ENCODE measurements at regions not wholly inside any gene's neighbourhood (a gene's known extent, or its start where the extent isn't known, plus 50 kb on each side); places are given as distances from the start of the nearest gene placed in this dataset.

DNA sequence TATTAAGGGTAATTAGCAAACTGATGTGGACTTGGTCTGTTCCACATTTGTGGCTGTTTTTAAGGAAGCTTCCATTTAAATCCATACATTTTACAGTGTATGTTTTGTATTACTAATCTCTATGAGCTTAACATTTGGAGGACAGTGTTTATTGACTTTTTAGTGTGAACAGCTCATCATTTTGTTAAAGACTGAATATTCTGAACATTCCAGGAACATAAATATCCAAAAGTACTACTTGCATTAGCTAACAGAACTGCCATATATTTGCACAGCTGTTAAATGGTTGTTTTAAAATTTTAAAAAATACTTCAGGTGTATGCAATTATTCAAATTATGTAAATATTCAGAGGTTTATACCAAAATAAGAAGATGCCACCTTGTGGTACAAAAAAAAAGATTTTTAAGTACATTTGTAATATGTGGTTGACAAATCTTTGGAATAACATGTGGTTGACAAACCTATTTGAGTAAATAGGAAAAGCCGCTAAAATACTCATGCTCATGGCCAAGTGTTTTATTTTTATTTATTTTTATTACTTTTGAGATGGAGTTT, 439.7 kb upstream of the FANCL start:
- no peaks in the 10 kb centered on the region for H3K36me3 ChIP-seq
- H3K4me1 ChIP-seq, result no peaks in the 10 kb centered on the region
- H3K27me3 ChIP-seq, result no peaks in the 10 kb centered on the region
- in situ Hi-C loops (cut with MboI; ENCODE audit: low pct_ligation_motif_present in 1 of 4, low pct_unique_long_range_greater_than_20kb in 1 of 4, low sequenced_read_pairs in 3 of 4) (no loop called here), intact Hi-C loops (cut with DNase I; ENCODE audit: low total_unique reads) (no loop called here)
- no peak overlapping the region for H3K4me3 ChIP-seq
- no peaks in the 10 kb centered on the region for H3K9me3 ChIP-seq
- no peak overlapping the region for H3K27ac ChIP-seq
- TF ChIP-seq POLR2AphosphoS5 (IDR thresholded peaks at IDR 0.05) (no peak), EP300 (IDR thresholded peaks at IDR 0.05; ENCODE audit: low read depth) (no peak), POLR2A (IDR thresholded peaks at IDR 0.05) (no peak)
- TF ChIP-seq, protein P1, sequence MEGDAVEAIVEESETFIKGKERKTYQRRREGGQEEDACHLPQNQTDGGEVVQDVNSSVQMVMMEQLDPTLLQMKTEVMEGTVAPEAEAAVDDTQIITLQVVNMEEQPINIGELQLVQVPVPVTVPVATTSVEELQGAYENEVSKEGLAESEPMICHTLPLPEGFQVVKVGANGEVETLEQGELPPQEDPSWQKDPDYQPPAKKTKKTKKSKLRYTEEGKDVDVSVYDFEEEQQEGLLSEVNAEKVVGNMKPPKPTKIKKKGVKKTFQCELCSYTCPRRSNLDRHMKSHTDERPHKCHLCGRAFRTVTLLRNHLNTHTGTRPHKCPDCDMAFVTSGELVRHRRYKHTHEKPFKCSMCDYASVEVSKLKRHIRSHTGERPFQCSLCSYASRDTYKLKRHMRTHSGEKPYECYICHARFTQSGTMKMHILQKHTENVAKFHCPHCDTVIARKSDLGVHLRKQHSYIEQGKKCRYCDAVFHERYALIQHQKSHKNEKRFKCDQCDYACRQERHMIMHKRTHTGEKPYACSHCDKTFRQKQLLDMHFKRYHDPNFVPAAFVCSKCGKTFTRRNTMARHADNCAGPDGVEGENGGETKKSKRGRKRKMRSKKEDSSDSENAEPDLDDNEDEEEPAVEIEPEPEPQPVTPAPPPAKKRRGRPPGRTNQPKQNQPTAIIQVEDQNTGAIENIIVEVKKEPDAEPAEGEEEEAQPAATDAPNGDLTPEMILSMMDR (IDR thresholded peaks at IDR 0.05), result no peak
- no peak for DNase-seq
- 75 to 88% methylated on average over 1 of the region's 1 CpG for WGBS, 2 donors (ENCODE audit: low coverage in 1 of 2)

DNA sequence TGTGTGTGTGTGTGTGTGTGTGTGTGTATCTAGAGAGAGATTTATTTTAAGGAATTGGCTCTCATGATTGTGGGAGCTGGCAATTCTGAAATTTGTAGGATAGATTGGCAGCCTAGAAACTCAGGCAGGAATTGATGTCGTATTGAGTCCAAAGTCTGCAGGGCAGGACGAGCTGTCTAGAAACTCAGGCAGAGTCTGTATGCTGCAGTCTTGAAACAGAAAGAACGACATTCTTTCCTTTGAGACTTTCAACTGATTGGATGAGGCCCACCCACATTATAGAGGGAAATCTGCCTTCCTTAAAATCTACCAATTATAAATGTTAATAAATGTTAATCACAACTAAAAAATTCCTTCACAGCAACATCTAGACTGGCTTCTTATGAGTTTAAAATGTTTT, 436.6 kb upstream of the FANCL start:
- intact Hi-C loops (cut with DNase I; ENCODE audit: low total_unique reads) (no loop called here), in situ Hi-C loops (cut with MboI; ENCODE audit: low pct_ligation_motif_present in 1 of 4, low pct_unique_long_range_greater_than_20kb in 1 of 4, low sequenced_read_pairs in 3 of 4) (no loop called here)
- WGBS, 2 donors (ENCODE audit: low coverage in 1 of 2), result 55 to 60% methylated on average over 1 to 3 of the region's 3 CpGs

DNA sequence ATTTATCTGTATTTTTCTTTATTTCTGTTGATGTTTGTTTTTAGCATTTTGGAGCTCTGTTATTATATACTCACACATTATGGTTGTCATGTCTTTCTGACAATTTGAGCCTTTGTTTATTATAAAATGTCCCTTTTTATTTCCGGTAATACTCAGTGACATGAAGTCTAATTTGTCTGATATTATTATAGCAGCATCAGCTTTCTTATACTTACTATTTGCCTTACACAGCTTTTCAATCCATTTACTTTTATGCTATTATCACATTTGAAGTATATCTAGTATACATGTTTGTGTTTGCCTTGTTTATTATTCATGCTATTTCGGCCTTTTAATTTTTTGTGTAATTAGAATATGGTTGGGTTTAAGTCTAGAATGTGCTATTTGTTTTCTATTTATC, 430.6 kb upstream of the FANCL start:
- in situ Hi-C loops (cut with MboI; ENCODE audit: low pct_ligation_motif_present in 1 of 4, low pct_unique_long_range_greater_than_20kb in 1 of 4, low sequenced_read_pairs in 3 of 4), result no loop called here
- H3K27ac ChIP-seq, result no peak overlapping the region
- TF ChIP-seq POLR2A (IDR thresholded peaks at IDR 0.05) (no peak), POLR2AphosphoS5 (IDR thresholded peaks at IDR 0.05) (no peak), EP300 (IDR thresholded peaks at IDR 0.05; ENCODE audit: low read depth) (no peak)
- TF ChIP-seq, protein P1 (IDR thresholded peaks at IDR 0.05), result no peak
- no peaks in the 10 kb centered on the region for H3K36me3 ChIP-seq
- H3K27me3 ChIP-seq, result no peaks in the 10 kb centered on the region
- no peak for DNase-seq
- intact Hi-C loops (cut with DNase I; ENCODE audit: low total_unique reads), result no loop called here
- H3K9me3 ChIP-seq, result no peaks in the 10 kb centered on the region
- 86 to 95% methylated on average over 2 of the region's 2 CpGs for WGBS, 2 donors (ENCODE audit: low coverage in 1 of 2)
- no peaks in the 10 kb centered on the region for H3K4me1 ChIP-seq
- H3K4me3 ChIP-seq, result no peak overlapping the region

More for the DNA sequence above, 436.6 kb upstream of the FANCL start:
- Histone ChIP-seq H3K27me3 (no peaks in the 10 kb centered on the region), H3K27ac (no peak overlapping the region), H3K9me3 (no peaks in the 10 kb centered on the region), H3K36me3 (no peaks in the 10 kb centered on the region), H3K4me1 (no peaks in the 10 kb centered on the region), H3K4me3 (no peak overlapping the region)
- TF ChIP-seq, protein P1 (IDR thresholded peaks at IDR 0.05), result no peak
- no peak for TF ChIP-seq EP300 (IDR thresholded peaks at IDR 0.05; ENCODE audit: low read depth)
- TF ChIP-seq POLR2AphosphoS5 (IDR thresholded peaks at IDR 0.05), result no peak
- TF ChIP-seq POLR2A (IDR thresholded peaks at IDR 0.05), result no peak
- no peak for DNase-seq

DNA sequence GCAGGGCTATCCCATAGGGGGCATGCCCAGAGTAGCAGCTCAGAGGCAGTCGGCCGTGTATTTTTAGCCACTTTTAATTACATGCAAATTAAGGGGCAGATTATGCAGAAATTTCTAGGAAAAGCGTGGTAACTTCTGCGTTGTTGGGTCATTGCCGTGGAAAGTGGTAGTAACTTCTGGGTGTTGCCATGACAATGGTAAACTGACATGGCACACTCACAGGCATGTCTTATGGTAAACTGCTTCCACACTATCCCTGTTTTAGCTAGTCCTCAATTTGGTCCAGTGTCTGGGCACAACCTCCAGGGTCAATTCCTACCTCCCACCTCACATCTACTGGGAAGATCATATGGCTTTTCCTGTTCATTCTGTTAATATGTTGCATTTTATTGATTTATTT, 428.9 kb upstream of the FANCL start:
- no peaks in the 10 kb centered on the region for H3K36me3 ChIP-seq
- TF ChIP-seq POLR2AphosphoS5 (IDR thresholded peaks at IDR 0.05) (no peak), EP300 (IDR thresholded peaks at IDR 0.05; ENCODE audit: low read depth) (no peak), POLR2A (IDR thresholded peaks at IDR 0.05) (no peak)
- TF ChIP-seq, protein P1 (IDR thresholded peaks at IDR 0.05), result no peak
- in situ Hi-C loops (cut with MboI; ENCODE audit: low pct_ligation_motif_present in 1 of 4, low pct_unique_long_range_greater_than_20kb in 1 of 4, low sequenced_read_pairs in 3 of 4), result no loop called here
- H3K4me3 ChIP-seq, result no peak overlapping the region
- 80 to 90% methylated on average over 1 to 5 of the region's 5 CpGs for WGBS, 2 donors (ENCODE audit: low coverage in 1 of 2)
- H3K9me3 ChIP-seq, result no peaks in the 10 kb centered on the region
- intact Hi-C loops (cut with DNase I; ENCODE audit: low total_unique reads), result no loop called here
- no peak for DNase-seq
- no peaks in the 10 kb centered on the region for H3K27me3 ChIP-seq
- no peak overlapping the region for H3K27ac ChIP-seq
- H3K4me1 ChIP-seq, result no peaks in the 10 kb centered on the region

All from transverse colon (tissue), 4 donors.